GM18951 (cell line): ENCODE measurements at regions not wholly inside any gene's neighbourhood (a gene's known extent, or its start where the extent isn't known, plus 50 kb on each side); places are given as distances from the start of the nearest gene placed in this dataset.

Experiments used
- POLR2A ChIP-seq: IDR thresholded peaks from 4 replicates; pipeline ENCODE4 v1.6.1; 2011; ENCODE audit warnings: mild to moderate bottlenecking; ENCODE audit not compliant: insufficient read length, insufficient read depth; ENCODE audit errors: extremely low read depth
- in situ Hi-C: fragments of 300-500 bp; cut with MboI; formaldehyde crosslinking; loops from one replicate; pipeline ENCODE4 v1.12.0; 2022; ENCODE audit warnings: low sequenced_read_pairs, mixed read lengths, inconsistent platforms; ENCODE audit not compliant: unreplicated experiment

GRCh38 chr4:145299380-145300076, 119.1 kb upstream of the OTUD4 start:
- TF ChIP-seq POLR2A = no peak

GRCh38 chr4:145298885-145299284, 118.5 kb upstream of the OTUD4 start:
- in situ Hi-C loops = no loop called here
- no peak for TF ChIP-seq POLR2A

More at GRCh38 chr4:145299380-145300076, 119.1 kb upstream of the OTUD4 start:
- in situ Hi-C loops = no loop called here

GRCh38 chr4:145297556-145297955, 117.2 kb upstream of the OTUD4 start:
- in situ Hi-C loops = no loop called here

GRCh38 chr4:145295547-145295946, 115.2 kb upstream of the OTUD4 start:
- TF ChIP-seq POLR2A = no peak
- in situ Hi-C loops = no loop called here

More at GRCh38 chr4:145297556-145297955, 117.2 kb upstream of the OTUD4 start:
- no peak for TF ChIP-seq POLR2A

GRCh38 chr4:145295122-145295521, 114.7 kb upstream of the OTUD4 start:
- in situ Hi-C loops = no loop called here
- TF ChIP-seq POLR2A = no peak

GRCh38 chr4:145293658-145294057, 113.3 kb upstream of the OTUD4 start:
- no peak for TF ChIP-seq POLR2A
- in situ Hi-C loops = no loop called here

- in situ Hi-C loops = no loop called here
- TF ChIP-seq POLR2A = no peak
These were observed 110.6 kb upstream of the OTUD4 start for GRCh38 chr4:145290955-145291354.

GRCh38 chr4:145289403-145290076, 109.2 kb upstream of the OTUD4 start:
- no peak for TF ChIP-seq POLR2A
- in situ Hi-C loops = no loop called here

GRCh38 chr4:145287351-145287750, 107.0 kb upstream of the OTUD4 start:
- TF ChIP-seq POLR2A = no peak
- in situ Hi-C loops = no loop called here

- in situ Hi-C loops = no loop called here
- no peak for TF ChIP-seq POLR2A
These were observed 105.5 kb upstream of the OTUD4 start for GRCh38 chr4:145285928-145286327.

GRCh38 chr4:145283909-145284308, 103.5 kb upstream of the OTUD4 start:
- TF ChIP-seq POLR2A = no peak
- in situ Hi-C loops = no loop called here

GRCh38 chr4:145281951-145282350, 101.6 kb upstream of the OTUD4 start:
- in situ Hi-C loops = no loop called here
- TF ChIP-seq POLR2A = no peak

- in situ Hi-C loops = no loop called here
These were observed 100.8 kb upstream of the OTUD4 start for GRCh38 chr4:145281224-145281623.

GRCh38 chr4:145280541-145280940, 100.2 kb upstream of the OTUD4 start:
- in situ Hi-C loops = no loop called here
- no peak for TF ChIP-seq POLR2A

More at GRCh38 chr4:145281224-145281623, 100.8 kb upstream of the OTUD4 start:
- TF ChIP-seq POLR2A = no peak
